LNCaP clone FGC (cell line): ENCODE measurements at regions not wholly inside any gene's neighbourhood (a gene's known extent, or its start where the extent isn't known, plus 50 kb on each side); places are given as distances from the start of the nearest gene placed in this dataset.

Experiments used
- DNase-seq: peaks from one replicate; pipeline ENCODE4 v3.0.0-alpha.2; 2011; ENCODE audit warnings: low read depth
- H3K4me3 ChIP-seq: 2 replicates; pipeline ENCODE4 v1.5.1; 2011; ENCODE audit warnings: mild to moderate bottlenecking, low read depth, low read length, control low read depth
- TF ChIP-seq, protein P1 (sequence below): IDR thresholded peaks from 2 replicates; pipeline ENCODE4 v1.5.1; 2012; ENCODE audit warnings: mild to moderate bottlenecking; ENCODE audit not compliant: control insufficient read depth, insufficient read depth; ENCODE audit errors: extremely low read depth

DNA sequence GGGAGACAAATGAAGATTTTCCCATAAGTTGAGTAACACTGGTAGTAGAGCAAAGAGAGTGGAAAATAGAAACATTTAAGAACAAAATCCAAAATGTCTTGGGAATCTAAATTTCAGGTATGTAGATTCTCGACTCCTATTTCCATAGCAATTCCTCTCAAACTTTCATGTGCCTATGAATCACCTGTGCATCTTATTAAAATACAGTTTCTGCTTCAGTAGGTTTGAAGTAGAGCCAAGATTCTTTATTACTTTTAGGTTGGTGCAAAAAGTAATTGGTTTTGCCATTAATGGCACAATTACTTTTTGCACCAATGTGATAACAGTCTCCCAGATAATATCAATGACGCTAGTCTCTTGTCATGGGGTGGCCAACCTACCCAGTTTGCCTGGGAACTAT lies 115.3 kb upstream of the SLC5A12 start:
- no peak overlapping the region for H3K4me3 ChIP-seq
- TF ChIP-seq, protein P1, sequence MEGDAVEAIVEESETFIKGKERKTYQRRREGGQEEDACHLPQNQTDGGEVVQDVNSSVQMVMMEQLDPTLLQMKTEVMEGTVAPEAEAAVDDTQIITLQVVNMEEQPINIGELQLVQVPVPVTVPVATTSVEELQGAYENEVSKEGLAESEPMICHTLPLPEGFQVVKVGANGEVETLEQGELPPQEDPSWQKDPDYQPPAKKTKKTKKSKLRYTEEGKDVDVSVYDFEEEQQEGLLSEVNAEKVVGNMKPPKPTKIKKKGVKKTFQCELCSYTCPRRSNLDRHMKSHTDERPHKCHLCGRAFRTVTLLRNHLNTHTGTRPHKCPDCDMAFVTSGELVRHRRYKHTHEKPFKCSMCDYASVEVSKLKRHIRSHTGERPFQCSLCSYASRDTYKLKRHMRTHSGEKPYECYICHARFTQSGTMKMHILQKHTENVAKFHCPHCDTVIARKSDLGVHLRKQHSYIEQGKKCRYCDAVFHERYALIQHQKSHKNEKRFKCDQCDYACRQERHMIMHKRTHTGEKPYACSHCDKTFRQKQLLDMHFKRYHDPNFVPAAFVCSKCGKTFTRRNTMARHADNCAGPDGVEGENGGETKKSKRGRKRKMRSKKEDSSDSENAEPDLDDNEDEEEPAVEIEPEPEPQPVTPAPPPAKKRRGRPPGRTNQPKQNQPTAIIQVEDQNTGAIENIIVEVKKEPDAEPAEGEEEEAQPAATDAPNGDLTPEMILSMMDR = no peak
- no peak for DNase-seq

DNA sequence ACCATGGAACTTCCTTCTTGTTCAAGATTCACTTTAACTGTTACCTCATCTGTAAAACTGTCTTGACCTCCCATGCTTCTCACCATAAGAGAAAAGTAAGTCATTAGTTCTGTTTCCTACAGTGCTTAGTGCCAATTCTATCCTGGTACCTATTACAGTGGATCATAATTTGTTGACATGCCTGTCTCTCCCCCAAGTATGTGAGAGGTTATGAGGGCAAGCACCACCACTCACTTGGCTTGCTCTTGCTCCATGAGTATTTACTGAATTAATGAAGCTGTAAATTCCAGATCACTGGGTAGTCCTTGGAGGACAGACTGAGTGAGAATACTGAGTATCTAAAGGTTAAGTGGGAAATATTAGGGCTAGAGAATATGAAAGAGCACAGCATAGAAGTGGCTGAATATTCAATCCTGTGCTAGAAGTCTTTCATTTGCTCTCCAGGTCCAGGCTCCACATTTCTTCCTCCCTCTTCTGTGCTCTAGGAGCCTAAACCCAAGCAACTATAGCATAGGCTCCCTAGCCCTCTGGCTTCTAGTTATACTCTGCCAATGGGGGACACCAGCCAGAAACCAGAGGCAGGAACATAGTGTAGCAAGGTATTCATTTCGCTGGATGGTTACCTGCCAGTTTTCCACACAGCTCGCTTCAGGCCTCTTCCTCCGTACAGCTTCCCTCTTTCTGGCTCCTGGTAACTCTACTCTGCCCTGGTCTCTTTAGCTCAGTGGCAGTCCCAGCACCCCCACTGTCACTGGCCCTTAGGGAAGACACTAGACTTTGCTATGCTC lies 118.2 kb upstream of the SLC5A12 start:
- no peak overlapping the region for H3K4me3 ChIP-seq
- TF ChIP-seq, protein P1 = no peak
- no peak for DNase-seq

DNA sequence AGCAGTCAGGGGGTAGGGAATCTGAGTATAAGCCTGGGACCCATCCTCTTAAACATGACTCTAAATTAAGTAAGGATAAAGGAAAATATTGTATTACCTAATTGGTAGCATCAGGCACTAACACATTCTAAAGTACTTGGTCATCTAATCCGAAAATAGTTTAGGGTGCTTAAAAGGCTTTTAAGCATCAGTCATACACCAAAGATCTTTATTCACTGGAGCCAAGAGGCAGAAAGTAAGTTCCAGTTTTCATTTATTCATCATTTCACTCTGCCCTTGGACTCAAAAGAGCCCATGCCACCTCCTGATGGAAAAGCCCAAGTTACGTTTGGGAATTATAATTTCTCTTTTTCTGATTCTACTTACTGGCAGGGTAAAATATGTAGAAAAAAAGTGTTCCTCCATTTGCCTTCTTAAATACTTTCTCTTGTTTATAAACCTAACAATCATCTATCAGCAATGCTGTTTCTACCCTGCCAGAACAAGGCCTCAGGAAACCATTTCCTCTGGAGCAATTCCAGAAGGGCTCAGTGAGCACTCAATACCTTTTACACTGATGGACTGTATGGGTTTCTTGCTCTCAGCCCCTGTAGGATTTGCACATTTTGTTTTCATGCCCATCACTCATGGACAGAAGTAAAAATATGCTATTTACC lies 120.1 kb upstream of the SLC5A12 start:
- DNase-seq = no peak
- no peak overlapping the region for H3K4me3 ChIP-seq
- TF ChIP-seq, protein P1 = no peak

DNA sequence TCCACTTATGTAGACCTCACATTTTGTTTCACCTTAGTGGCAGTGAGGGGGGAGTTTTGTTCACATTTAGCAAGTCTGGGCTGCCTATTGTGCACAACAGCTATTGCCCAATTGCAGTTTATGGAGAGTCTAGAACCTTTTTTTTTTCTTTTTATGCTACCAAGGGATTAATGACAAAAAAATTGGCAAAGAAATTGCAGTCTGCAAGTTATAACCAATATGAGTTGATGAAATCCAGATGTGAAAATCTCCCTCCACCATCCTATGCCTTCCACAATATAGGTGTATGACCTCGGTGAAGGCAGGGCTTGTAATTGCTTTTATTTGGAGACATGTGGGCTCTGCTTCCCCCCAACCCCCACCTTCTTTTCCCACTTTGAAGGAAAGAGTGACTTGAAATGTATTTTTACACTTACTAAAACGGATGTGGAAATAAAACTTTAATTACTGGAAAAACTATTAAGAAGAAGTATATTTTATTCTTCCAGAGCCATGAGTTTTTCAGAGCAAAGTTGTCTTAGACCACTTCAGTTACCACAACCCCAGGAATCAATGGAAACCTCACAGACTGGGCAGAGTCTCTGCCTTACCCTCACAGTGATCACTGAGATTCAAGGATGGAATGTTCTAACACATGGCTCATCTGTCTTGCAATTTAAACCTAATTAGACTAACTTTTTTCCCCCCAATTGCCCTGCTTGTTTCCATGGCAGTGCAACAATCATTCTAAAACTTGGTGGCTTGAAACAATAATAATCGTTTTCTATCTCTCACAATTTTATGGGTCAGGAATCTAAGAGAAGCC lies 120.8 kb upstream of the SLC5A12 start:
- TF ChIP-seq, protein P1 = no peak
- DNase-seq = no peak
- no peak overlapping the region for H3K4me3 ChIP-seq

DNA sequence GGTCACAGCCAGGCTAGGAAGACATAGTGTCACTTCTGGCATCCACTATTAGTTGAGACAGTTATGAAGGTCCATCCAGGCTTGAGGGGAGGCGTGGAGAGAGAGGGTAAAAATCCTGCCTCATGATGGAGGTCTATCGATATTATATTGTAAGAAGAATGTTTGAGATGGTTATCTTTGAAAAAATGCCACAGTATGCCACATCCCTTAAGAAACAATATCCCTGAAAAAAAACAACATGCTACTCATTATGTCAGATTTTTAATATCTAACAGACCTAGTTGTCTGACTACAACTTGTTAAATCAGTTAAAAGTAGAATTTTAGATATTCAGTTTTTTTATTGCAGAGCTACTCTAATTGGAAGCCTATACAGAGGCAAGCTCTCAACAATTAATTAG lies 121.7 kb upstream of the SLC5A12 start:
- no peak for DNase-seq
- H3K4me3 ChIP-seq = no peak overlapping the region
- TF ChIP-seq, protein P1 = no peak

DNA sequence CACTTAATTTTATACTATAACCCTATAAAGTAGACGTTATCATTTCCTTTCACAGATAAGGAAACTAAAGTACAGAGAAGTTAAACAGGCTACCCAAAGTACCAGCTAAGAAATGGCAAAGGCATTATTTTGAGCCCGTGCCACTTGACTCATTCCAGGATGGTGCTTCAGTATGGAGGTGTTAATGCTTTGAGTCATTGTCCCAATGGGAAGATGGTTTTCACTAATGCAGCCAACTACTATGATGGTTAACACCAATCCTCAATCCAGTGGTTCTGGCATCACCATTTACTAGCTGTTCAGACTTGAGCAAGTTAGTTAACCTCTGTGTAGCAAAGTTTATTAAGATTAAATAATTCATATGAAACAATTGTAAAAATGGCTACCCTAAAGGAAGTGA lies 123.1 kb upstream of the SLC5A12 start:
- H3K4me3 ChIP-seq = no peak overlapping the region
- no peak for DNase-seq
- TF ChIP-seq, protein P1 = no peak
